GM21423 (cell line): ENCODE measurements at regions not wholly inside any gene's neighbourhood (a gene's known extent, or its start where the extent isn't known, plus 50 kb on each side); places are given as distances from the start of the nearest gene placed in this dataset.

Experiments
- ATAC-seq: cut with Tn5 transposase; IDR thresholded peaks from one replicate; pipeline ENCODE4 v1.9.1; 2021; ENCODE audit warnings: mild to moderate bottlenecking, moderate library complexity; ENCODE audit not compliant: unreplicated experiment

GRCh38 chr15:87634361-87634760 lies 622.2 kb downstream of the NTRK3 start:
- ATAC-seq, result no peak

- no peak for ATAC-seq
These were observed 623.0 kb downstream of the NTRK3 start for GRCh38 chr15:87633525-87633924.

- ATAC-seq, result no peak
These were observed 624.2 kb downstream of the NTRK3 start for GRCh38 chr15:87632364-87632763.

- ATAC-seq, result no peak
These were observed 624.8 kb downstream of the NTRK3 start for GRCh38 chr15:87631775-87632174.

GRCh38 chr15:87631093-87631492 lies 625.4 kb downstream of the NTRK3 start:
- no peak for ATAC-seq

- ATAC-seq, result no peak
These were observed 628.2 kb downstream of the NTRK3 start for GRCh38 chr15:87628311-87628710.

- no peak for ATAC-seq
These were observed 629.7 kb downstream of the NTRK3 start for GRCh38 chr15:87626860-87627259.

GRCh38 chr15:87623832-87624231 lies 632.7 kb downstream of the NTRK3 start:
- ATAC-seq, result no peak

- ATAC-seq, result no peak
These were observed 636.1 kb downstream of the NTRK3 start for GRCh38 chr15:87620393-87620792.

GRCh38 chr15:87619161-87619960 lies 637.2 kb downstream of the NTRK3 start:
- no peak for ATAC-seq

- no peak for ATAC-seq
These were observed 638.3 kb downstream of the NTRK3 start for GRCh38 chr15:87618203-87618725.

- ATAC-seq, result no peak
These were observed 641.8 kb downstream of the NTRK3 start for GRCh38 chr15:87614704-87615103.

GRCh38 chr15:87610366-87610765 lies 646.2 kb downstream of the NTRK3 start:
- no peak for ATAC-seq

GRCh38 chr15:87609894-87610293 lies 646.6 kb downstream of the NTRK3 start:
- no peak for ATAC-seq

GRCh38 chr15:87609474-87609873 lies 647.1 kb downstream of the NTRK3 start:
- no peak for ATAC-seq

- no peak for ATAC-seq
These were observed 648.1 kb downstream of the NTRK3 start for GRCh38 chr15:87608238-87609028.

GRCh38 chr15:87606971-87607370 lies 649.6 kb downstream of the NTRK3 start:
- no peak for ATAC-seq

GRCh38 chr15:87604857-87605446 lies 651.6 kb downstream of the NTRK3 start:
- no peak for ATAC-seq

- ATAC-seq, result no peak
These were observed 654.2 kb downstream of the NTRK3 start for GRCh38 chr15:87602371-87602770.

- no peak for ATAC-seq
These were observed 656.9 kb downstream of the NTRK3 start for GRCh38 chr15:87599616-87600015.

- no peak for ATAC-seq
These were observed 659.0 kb downstream of the NTRK3 start for GRCh38 chr15:87597346-87598052.
